GM23338 (cell line): ENCODE measurements at regions not wholly inside any gene's neighbourhood (a gene's known extent, or its start where the extent isn't known, plus 50 kb on each side); places are given as distances from the start of the nearest gene placed in this dataset.

Experiments
- ATAC-seq: fragments of 200-7000 bp; cut with Tn5 transposase; 3 replicates; pipeline ENCODE4 v1.9.1; 2020
- DNase-seq: peaks from one replicate; pipeline ENCODE4 v3.0.0-alpha.2; 2015; ENCODE audit warnings: low spot score
- H2AFZ ChIP-seq: fragments of 200-600 bp; sonication (generic); 2 replicates; pipeline ENCODE4 v1.8.0; 2016; ENCODE audit warnings: antibody characterized with exemption, mild to moderate bottlenecking, moderate library complexity
- H3F3A ChIP-seq: fragments of 200-600 bp; sonication (generic); replicated peaks from 2 replicates; pipeline ENCODE4 v1.8.0; 2017; ENCODE audit warnings: antibody characterized with exemption, mixed run types, low read depth
- H3K27ac ChIP-seq: fragments of 200-600 bp; sonication (generic); 2 replicates; pipeline ENCODE4 v1.6.1; 2016; ENCODE audit warnings: low read depth
- H3K27me3 ChIP-seq: fragments of 200-600 bp; sonication (generic); 2 replicates; pipeline ENCODE4 v1.8.0; 2016; ENCODE audit warnings: mild to moderate bottlenecking, mixed run types, moderate library complexity; ENCODE audit not compliant: insufficient read depth
- H3K36me3 ChIP-seq: fragments of 200-600 bp; sonication (generic); 2 replicates; pipeline ENCODE4 v1.8.0; 2016; ENCODE audit warnings: mild to moderate bottlenecking; ENCODE audit not compliant: insufficient read depth
- H3K4me1 ChIP-seq: fragments of 200-600 bp; sonication (generic); 2 replicates; pipeline ENCODE4 v1.8.0; 2016; ENCODE audit warnings: mild to moderate bottlenecking, moderate library complexity; ENCODE audit not compliant: insufficient read depth
- H3K4me2 ChIP-seq: fragments of 200-600 bp; sonication (generic); 2 replicates; pipeline ENCODE4 v1.7.1; 2017; ENCODE audit warnings: mixed run types
- H3K4me3 ChIP-seq: fragments of 200-600 bp; sonication (generic); 2 replicates; pipeline ENCODE4 v1.6.1; 2016; ENCODE audit warnings: mixed run types
- H3K79me2 ChIP-seq: fragments of 200-600 bp; sonication (generic); replicated peaks from 2 replicates; pipeline ENCODE4 v1.8.0; 2017; ENCODE audit warnings: mild to moderate bottlenecking; ENCODE audit not compliant: insufficient read depth
- H3K9me2 ChIP-seq: fragments of 200-600 bp; sonication (generic); 2 replicates; pipeline ENCODE4 v1.8.0; 2017; ENCODE audit not compliant: insufficient read depth
- H4K20me1 ChIP-seq: fragments of 200-600 bp; sonication (generic); replicated peaks from 2 replicates; pipeline ENCODE4 v1.8.0; 2017; ENCODE audit warnings: mild to moderate bottlenecking; ENCODE audit not compliant: insufficient read depth
- H3K27ac Mint-ChIP-seq: 2 replicates; pipeline ENCODE4 v1.8.0; 2020; ENCODE audit warnings: inconsistent platforms, mild to moderate bottlenecking, moderate library complexity, mixed read lengths
- H3K27me3 Mint-ChIP-seq: 3 replicates; pipeline ENCODE4 v1.8.0; 2022; ENCODE audit warnings: low read depth, mild to moderate bottlenecking, moderate library complexity, mixed read lengths, inconsistent platforms; ENCODE audit not compliant: insufficient read depth, poor library complexity
- H3K36me3 Mint-ChIP-seq: 3 replicates; pipeline ENCODE4 v1.8.0; 2021; ENCODE audit warnings: low read depth, mild to moderate bottlenecking, inconsistent platforms, moderate library complexity, mixed read lengths
- H3K4me1 Mint-ChIP-seq: 3 replicates; pipeline ENCODE4 v1.8.0; 2020; ENCODE audit warnings: mild to moderate bottlenecking, inconsistent platforms, mixed read lengths
- H3K4me3 Mint-ChIP-seq: 3 replicates; pipeline ENCODE4 v1.8.0; 2021; ENCODE audit warnings: moderate library complexity, mild to moderate bottlenecking, inconsistent platforms, mixed read lengths
- H3K9me3 Mint-ChIP-seq: 3 replicates; pipeline ENCODE4 v1.8.0; 2020; ENCODE audit warnings: moderate library complexity, mild to moderate bottlenecking, inconsistent platforms, mixed read lengths
- CREB1 ChIP-seq: fragments of 250-450 bp; sonication (Bioruptor Pico); IDR thresholded peaks from 2 replicates; pipeline ENCODE4 v1.5.0; 2020; ENCODE audit warnings: low read depth, mild to moderate bottlenecking, moderate library complexity
- EZH2 ChIP-seq: fragments of 200-600 bp; sonication (generic); IDR thresholded peaks from one replicate; pipeline ENCODE4 v1.8.0; 2017; ENCODE audit warnings: antibody characterized with exemption, mild to moderate bottlenecking, low read depth; ENCODE audit not compliant: unreplicated experiment
- EZH2phosphoT487 ChIP-seq: fragments of 200-600 bp; sonication (generic); IDR thresholded peaks from one replicate; pipeline ENCODE4 v1.8.1; 2018; ENCODE audit warnings: antibody characterized with exemption; ENCODE audit not compliant: unreplicated experiment
- JUNB ChIP-seq: IDR thresholded peaks from one replicate; pipeline ENCODE4 v1.6.1; 2016; ENCODE audit warnings: antibody characterized with exemption; ENCODE audit not compliant: unreplicated experiment
- NANOG ChIP-seq: IDR thresholded peaks from 2 replicates; pipeline ENCODE4 v1.6.1; 2016; ENCODE audit warnings: antibody characterized with exemption, borderline replicate concordance
- POLR2AphosphoS5 ChIP-seq: IDR thresholded peaks from 2 replicates; pipeline ENCODE4 v1.6.1; 2016; ENCODE audit warnings: antibody characterized with exemption, low read depth
- STAT1 ChIP-seq: IDR thresholded peaks from one replicate; pipeline ENCODE4 v1.6.1; 2016; ENCODE audit warnings: antibody characterized with exemption; ENCODE audit not compliant: unreplicated experiment
- ZNF331 ChIP-seq: fragments of 250-450 bp; sonication (Bioruptor Pico); IDR thresholded peaks from 2 replicates; pipeline ENCODE4 v1.5.0; 2020; ENCODE audit warnings: low read depth, mild to moderate bottlenecking, moderate library complexity
- TF ChIP-seq, protein P1 (sequence below): IDR thresholded peaks from 2 replicates; pipeline ENCODE4 v1.6.1; 2016; ENCODE audit warnings: antibody characterized with exemption
- TF ChIP-seq, protein P2 (sequence below): IDR thresholded peaks from one replicate; pipeline ENCODE4 v1.6.1; 2018; ENCODE audit warnings: antibody characterized with exemption; ENCODE audit not compliant: unreplicated experiment
- TF ChIP-seq, protein P3 (sequence below): fragments of 250-450 bp; sonication (Bioruptor Pico); IDR thresholded peaks from 2 replicates; pipeline ENCODE4 v1.5.0; 2020; ENCODE audit warnings: mild to moderate bottlenecking, moderate library complexity

DNA sequence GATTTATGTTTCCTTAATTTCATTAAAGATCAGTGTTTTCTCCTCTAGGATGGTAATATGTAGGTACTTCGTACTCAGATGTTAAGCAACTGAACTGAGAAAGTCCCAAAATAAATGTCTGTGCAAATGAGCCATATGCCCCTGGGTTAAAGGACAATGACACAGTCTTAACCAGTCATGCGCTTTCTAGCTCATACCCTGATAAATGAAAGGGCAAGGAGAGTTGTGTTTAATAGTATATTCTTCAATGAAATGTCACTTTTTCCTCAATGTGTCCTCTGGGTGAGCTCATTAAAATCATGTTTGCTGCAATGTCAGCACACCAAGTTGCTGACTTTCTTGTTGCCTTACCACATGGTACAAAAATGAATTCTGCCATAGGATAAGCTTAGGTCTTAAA, 856.3 kb downstream of the TMEM182 start:
- Mint-ChIP-seq H3K27me3 (no peaks in the 10 kb centered on the region), H3K4me3 (no peak overlapping the region), H3K36me3 (peaks cover 19% of the 10 kb centered on the region; the same call in 2 of the 3 replicates), H3K27ac (no peak overlapping the region), H3K4me1 (no peaks in the 10 kb centered on the region), H3K9me3 (peaks cover 25% of the 10 kb centered on the region)
- Histone ChIP-seq H3F3A (no peaks in the 10 kb centered on the region), H4K20me1 (no peaks in the 10 kb centered on the region), H2AFZ (no peak overlapping the region), H3K4me2 (no peak overlapping the region), H3K27ac (no peak overlapping the region), H3K27me3 (no peaks in the 10 kb centered on the region), H3K79me2 (no peaks in the 10 kb centered on the region), H3K4me1 (no peaks in the 10 kb centered on the region), H3K36me3 (no peaks in the 10 kb centered on the region), H3K9me2 (peaks cover 5% of the 10 kb centered on the region; the same call in 1 of the 2 replicates), H3K4me3 (no peak overlapping the region)
- ATAC-seq = no peak
- TF ChIP-seq, protein P1, sequence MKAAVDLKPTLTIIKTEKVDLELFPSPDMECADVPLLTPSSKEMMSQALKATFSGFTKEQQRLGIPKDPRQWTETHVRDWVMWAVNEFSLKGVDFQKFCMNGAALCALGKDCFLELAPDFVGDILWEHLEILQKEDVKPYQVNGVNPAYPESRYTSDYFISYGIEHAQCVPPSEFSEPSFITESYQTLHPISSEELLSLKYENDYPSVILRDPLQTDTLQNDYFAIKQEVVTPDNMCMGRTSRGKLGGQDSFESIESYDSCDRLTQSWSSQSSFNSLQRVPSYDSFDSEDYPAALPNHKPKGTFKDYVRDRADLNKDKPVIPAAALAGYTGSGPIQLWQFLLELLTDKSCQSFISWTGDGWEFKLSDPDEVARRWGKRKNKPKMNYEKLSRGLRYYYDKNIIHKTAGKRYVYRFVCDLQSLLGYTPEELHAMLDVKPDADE = no peak
- TF ChIP-seq STAT1 = no peak
- no peak for TF ChIP-seq EZH2
- TF ChIP-seq EZH2phosphoT487 = no peak
- no peak for TF ChIP-seq JUNB
- TF ChIP-seq, protein P2, sequence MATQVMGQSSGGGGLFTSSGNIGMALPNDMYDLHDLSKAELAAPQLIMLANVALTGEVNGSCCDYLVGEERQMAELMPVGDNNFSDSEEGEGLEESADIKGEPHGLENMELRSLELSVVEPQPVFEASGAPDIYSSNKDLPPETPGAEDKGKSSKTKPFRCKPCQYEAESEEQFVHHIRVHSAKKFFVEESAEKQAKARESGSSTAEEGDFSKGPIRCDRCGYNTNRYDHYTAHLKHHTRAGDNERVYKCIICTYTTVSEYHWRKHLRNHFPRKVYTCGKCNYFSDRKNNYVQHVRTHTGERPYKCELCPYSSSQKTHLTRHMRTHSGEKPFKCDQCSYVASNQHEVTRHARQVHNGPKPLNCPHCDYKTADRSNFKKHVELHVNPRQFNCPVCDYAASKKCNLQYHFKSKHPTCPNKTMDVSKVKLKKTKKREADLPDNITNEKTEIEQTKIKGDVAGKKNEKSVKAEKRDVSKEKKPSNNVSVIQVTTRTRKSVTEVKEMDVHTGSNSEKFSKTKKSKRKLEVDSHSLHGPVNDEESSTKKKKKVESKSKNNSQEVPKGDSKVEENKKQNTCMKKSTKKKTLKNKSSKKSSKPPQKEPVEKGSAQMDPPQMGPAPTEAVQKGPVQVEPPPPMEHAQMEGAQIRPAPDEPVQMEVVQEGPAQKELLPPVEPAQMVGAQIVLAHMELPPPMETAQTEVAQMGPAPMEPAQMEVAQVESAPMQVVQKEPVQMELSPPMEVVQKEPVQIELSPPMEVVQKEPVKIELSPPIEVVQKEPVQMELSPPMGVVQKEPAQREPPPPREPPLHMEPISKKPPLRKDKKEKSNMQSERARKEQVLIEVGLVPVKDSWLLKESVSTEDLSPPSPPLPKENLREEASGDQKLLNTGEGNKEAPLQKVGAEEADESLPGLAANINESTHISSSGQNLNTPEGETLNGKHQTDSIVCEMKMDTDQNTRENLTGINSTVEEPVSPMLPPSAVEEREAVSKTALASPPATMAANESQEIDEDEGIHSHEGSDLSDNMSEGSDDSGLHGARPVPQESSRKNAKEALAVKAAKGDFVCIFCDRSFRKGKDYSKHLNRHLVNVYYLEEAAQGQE = no peak
- TF ChIP-seq CREB1 = no peak
- TF ChIP-seq NANOG = no peak
- no peak for TF ChIP-seq POLR2AphosphoS5
- TF ChIP-seq, protein P3, sequence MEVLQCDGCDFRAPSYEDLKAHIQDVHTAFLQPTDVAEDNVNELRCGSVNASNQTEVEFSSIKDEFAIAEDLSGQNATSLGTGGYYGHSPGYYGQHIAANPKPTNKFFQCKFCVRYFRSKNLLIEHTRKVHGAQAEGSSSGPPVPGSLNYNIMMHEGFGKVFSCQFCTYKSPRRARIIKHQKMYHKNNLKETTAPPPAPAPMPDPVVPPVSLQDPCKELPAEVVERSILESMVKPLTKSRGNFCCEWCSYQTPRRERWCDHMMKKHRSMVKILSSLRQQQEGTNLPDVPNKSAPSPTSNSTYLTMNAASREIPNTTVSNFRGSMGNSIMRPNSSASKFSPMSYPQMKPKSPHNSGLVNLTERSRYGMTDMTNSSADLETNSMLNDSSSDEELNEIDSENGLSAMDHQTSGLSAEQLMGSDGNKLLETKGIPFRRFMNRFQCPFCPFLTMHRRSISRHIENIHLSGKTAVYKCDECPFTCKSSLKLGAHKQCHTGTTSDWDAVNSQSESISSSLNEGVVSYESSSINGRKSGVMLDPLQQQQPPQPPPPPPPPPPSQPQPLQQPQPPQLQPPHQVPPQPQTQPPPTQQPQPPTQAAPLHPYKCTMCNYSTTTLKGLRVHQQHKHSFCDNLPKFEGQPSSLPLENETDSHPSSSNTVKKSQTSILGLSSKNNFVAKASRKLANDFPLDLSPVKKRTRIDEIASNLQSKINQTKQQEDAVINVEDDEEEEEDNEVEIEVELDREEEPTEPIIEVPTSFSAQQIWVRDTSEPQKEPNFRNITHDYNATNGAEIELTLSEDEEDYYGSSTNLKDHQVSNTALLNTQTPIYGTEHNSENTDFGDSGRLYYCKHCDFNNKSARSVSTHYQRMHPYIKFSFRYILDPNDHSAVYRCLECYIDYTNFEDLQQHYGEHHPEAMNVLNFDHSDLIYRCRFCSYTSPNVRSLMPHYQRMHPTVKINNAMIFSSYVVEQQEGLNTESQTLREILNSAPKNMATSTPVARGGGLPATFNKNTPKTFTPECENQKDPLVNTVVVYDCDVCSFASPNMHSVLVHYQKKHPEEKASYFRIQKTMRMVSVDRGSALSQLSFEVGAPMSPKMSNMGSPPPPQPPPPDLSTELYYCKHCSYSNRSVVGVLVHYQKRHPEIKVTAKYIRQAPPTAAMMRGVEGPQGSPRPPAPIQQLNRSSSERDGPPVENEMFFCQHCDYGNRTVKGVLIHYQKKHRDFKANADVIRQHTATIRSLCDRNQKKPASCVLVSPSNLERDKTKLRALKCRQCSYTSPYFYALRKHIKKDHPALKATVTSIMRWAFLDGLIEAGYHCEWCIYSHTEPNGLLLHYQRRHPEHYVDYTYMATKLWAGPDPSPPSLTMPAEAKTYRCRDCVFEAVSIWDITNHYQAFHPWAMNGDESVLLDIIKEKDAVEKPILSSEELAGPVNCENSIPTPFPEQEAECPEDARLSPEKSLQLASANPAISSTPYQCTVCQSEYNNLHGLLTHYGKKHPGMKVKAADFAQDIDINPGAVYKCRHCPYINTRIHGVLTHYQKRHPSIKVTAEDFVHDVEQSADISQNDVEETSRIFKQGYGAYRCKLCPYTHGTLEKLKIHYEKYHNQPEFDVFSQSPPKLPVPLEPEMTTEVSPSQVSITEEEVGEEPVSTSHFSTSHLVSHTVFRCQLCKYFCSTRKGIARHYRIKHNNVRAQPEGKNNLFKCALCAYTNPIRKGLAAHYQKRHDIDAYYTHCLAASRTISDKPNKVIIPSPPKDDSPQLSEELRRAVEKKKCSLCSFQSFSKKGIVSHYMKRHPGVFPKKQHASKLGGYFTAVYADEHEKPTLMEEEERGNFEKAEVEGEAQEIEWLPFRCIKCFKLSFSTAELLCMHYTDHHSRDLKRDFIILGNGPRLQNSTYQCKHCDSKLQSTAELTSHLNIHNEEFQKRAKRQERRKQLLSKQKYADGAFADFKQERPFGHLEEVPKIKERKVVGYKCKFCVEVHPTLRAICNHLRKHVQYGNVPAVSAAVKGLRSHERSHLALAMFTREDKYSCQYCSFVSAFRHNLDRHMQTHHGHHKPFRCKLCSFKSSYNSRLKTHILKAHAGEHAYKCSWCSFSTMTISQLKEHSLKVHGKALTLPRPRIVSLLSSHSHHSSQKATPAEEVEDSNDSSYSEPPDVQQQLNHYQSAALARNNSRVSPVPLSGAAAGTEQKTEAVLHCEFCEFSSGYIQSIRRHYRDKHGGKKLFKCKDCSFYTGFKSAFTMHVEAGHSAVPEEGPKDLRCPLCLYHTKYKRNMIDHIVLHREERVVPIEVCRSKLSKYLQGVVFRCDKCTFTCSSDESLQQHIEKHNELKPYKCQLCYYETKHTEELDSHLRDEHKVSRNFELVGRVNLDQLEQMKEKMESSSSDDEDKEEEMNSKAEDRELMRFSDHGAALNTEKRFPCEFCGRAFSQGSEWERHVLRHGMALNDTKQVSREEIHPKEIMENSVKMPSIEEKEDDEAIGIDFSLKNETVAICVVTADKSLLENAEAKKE (CRISPR knock-in tag) = no peak
- TF ChIP-seq ZNF331 (CRISPR knock-in tag) = no peak
- DNase-seq = no peak
